IMR-90 (cell line): ENCODE measurements at regions not wholly inside any gene's neighbourhood (a gene's known extent, or its start where the extent isn't known, plus 50 kb on each side); places are given as distances from the start of the nearest gene placed in this dataset.

Experiments used
- ATAC-seq: fragments of 200-7000 bp; cut with Tn5 transposase; 2 replicates; pipeline ENCODE4 v1.9.1; 2020; ENCODE audit warnings: low read depth, mild to moderate bottlenecking, moderate library complexity
- BruUV-seq: library from RNA; stranded (reverse); fragments of 400-500 nt; replicated peaks from 2 replicates; lab custom pipeline; 2021; lab: Mats Ljungman, UMichigan
- CTCF ChIA-PET: fragments of 300-600 bp; formaldehyde crosslinking; extraction: SDS; loops from one replicate; lab custom pipeline; 2021; ENCODE audit warnings: antibody characterized with exemption; lab: Yijun Ruan, JAX
- POLR2A ChIA-PET: fragments of 300-600 bp; sonication (Branson Sonifier 250); formaldehyde crosslinking; loops from one replicate; lab custom pipeline; 2022; ENCODE audit warnings: antibody characterized with exemption; ENCODE audit not compliant: unreplicated experiment; lab: Charles Lee
- DNase-seq: peaks from one replicate; pipeline ENCODE4 v3.0.0; 2013
- H2AFZ ChIP-seq: replicated peaks from 2 replicates; pipeline ENCODE3; 2013; ENCODE audit warnings: low read length, mild to moderate bottlenecking; ENCODE audit not compliant: poor library complexity
- H2AK5ac ChIP-seq: 2 replicates; pipeline ENCODE4 v1.6.1; 2013; ENCODE audit warnings: low read depth, low read length, inconsistent platforms
- H2AK9ac ChIP-seq: replicated peaks from 2 replicates; pipeline ENCODE3; 2013; ENCODE audit warnings: mild to moderate bottlenecking, low read depth, low read length, moderate library complexity; ENCODE audit not compliant: poor library complexity
- H2BK120ac ChIP-seq: 2 replicates; pipeline ENCODE4 v1.6.1; 2013; ENCODE audit warnings: low read depth, low read length, inconsistent platforms
- H2BK15ac ChIP-seq: 3 replicates; pipeline ENCODE4 v1.6.1; 2013; ENCODE audit warnings: low read depth, low read length, inconsistent platforms
- H2BK20ac ChIP-seq: 2 replicates; pipeline ENCODE4 v1.6.1; 2013; ENCODE audit warnings: low read depth, mild to moderate bottlenecking, inconsistent platforms, low read length, moderate library complexity
- H2BK5ac ChIP-seq: 2 replicates; pipeline ENCODE4 v1.6.1; 2013; ENCODE audit warnings: mild to moderate bottlenecking, low read depth, low read length, inconsistent platforms; ENCODE audit not compliant: poor library complexity, severe bottlenecking
- H3K14ac ChIP-seq: replicated peaks from 2 replicates; pipeline ENCODE4 v1.6.1; 2013; ENCODE audit warnings: low read depth, low read length, inconsistent platforms
- H3K18ac ChIP-seq: 2 replicates; pipeline ENCODE4 v1.6.1; 2013; ENCODE audit warnings: low read depth, low read length, control low read depth
- H3K23ac ChIP-seq: 2 replicates; pipeline ENCODE4 v1.6.1; 2013; ENCODE audit warnings: low read depth, low read length, inconsistent platforms
- H3K27ac ChIP-seq: 2 replicates; pipeline ENCODE4 v1.5.1; 2013; ENCODE audit warnings: mild to moderate bottlenecking, control low read depth, low read length; ENCODE audit not compliant: insufficient read depth
- H3K27me3 ChIP-seq: 2 replicates; pipeline ENCODE4 v1.6.1; 2013; ENCODE audit warnings: low read length; ENCODE audit not compliant: control insufficient read depth, insufficient read depth
- H3K36me3 ChIP-seq: 2 replicates; pipeline ENCODE4 v1.6.1; 2013; ENCODE audit warnings: low read length, mixed read lengths; ENCODE audit not compliant: control insufficient read depth, insufficient read depth
- H3K4ac ChIP-seq: 2 replicates; pipeline ENCODE4 v1.6.1; 2013; ENCODE audit warnings: low read depth, low read length, inconsistent platforms
- H3K4me1 ChIP-seq: 2 replicates; pipeline ENCODE4 v1.6.1; 2013; ENCODE audit warnings: low read length, mixed read lengths; ENCODE audit not compliant: control insufficient read depth, insufficient read depth
- H3K4me2 ChIP-seq: 2 replicates; pipeline ENCODE4 v1.6.1; 2013; ENCODE audit warnings: low read depth, mild to moderate bottlenecking, control low read depth, low read length, moderate library complexity
- H3K4me3 ChIP-seq: 2 replicates; pipeline ENCODE4 v1.5.1; 2013; ENCODE audit warnings: low read depth, mild to moderate bottlenecking, control low read depth, low read length, moderate library complexity; ENCODE audit not compliant: insufficient read depth
- H3K56ac ChIP-seq: 2 replicates; pipeline ENCODE4 v1.6.1; 2013; ENCODE audit warnings: low read length, inconsistent platforms; ENCODE audit not compliant: insufficient read depth; ENCODE audit errors: extremely low read depth
- H3K79me1 ChIP-seq, 2 experiments: 2 replicates each; pipeline ENCODE4 v1.6.1; 2013; ENCODE audit warnings: low read length in 2 of 2, inconsistent platforms in 1 of 2, low read depth in 1 of 2
- H3K9ac ChIP-seq: 2 replicates; pipeline ENCODE4 v1.6.1; 2013; ENCODE audit warnings: low read depth, low read length, control low read depth
- H3K9me1 ChIP-seq: 2 replicates; pipeline ENCODE4 v1.6.1; 2013; ENCODE audit warnings: low read length, inconsistent platforms; ENCODE audit not compliant: insufficient read depth
- H3K9me3 ChIP-seq: 2 replicates; pipeline ENCODE4 v1.6.1; 2013; ENCODE audit warnings: low read length; ENCODE audit not compliant: control insufficient read depth, insufficient read depth
- H4K20me1 ChIP-seq: 2 replicates; pipeline ENCODE4 v1.6.1; 2013; ENCODE audit warnings: low read length, inconsistent platforms; ENCODE audit not compliant: insufficient read depth
- H4K5ac ChIP-seq: 2 replicates; pipeline ENCODE4 v1.6.1; 2013; ENCODE audit warnings: mild to moderate bottlenecking, low read depth, low read length, control low read depth
- H4K8ac ChIP-seq, 2 experiments: 2 replicates each; pipeline ENCODE4 v1.6.1; 2013; ENCODE audit warnings: low read depth in 2 of 2, low read length in 2 of 2, control low read depth in 1 of 2, inconsistent platforms in 1 of 2
- H4K91ac ChIP-seq: 2 replicates; pipeline ENCODE4 v1.6.1; 2013; ENCODE audit warnings: low read depth, low read length, inconsistent platforms; ENCODE audit not compliant: insufficient read depth
- BHLHE40 ChIP-seq: fragments of 150-350 bp; IDR thresholded peaks from 2 replicates; pipeline ENCODE4 v1.6.1; 2016; ENCODE audit warnings: mild to moderate bottlenecking, low read depth, low read length
- CHD1 ChIP-seq: IDR thresholded peaks from 2 replicates; pipeline ENCODE4 v1.6.1; 2012; ENCODE audit warnings: low read depth, low read length, improper control_type of control experiment
- FOS ChIP-seq: fragments of 150-350 bp; IDR thresholded peaks from 2 replicates; pipeline ENCODE4 v1.6.1; 2016; ENCODE audit warnings: low read depth, low read length
- MAFK ChIP-seq: IDR thresholded peaks from 2 replicates; pipeline ENCODE4 v1.6.1; 2012; ENCODE audit warnings: low read depth, low read length, improper control_type of control experiment
- NFE2L2 ChIP-seq: fragments of 150-350 bp; IDR thresholded peaks from 2 replicates; pipeline ENCODE4 v1.6.1; 2016; ENCODE audit warnings: low read depth, mild to moderate bottlenecking, low read length
- POLR2A ChIP-seq: IDR thresholded peaks from 2 replicates; pipeline ENCODE4 v1.6.1; 2012; ENCODE audit warnings: mild to moderate bottlenecking, low read depth, low read length
- RAD21 ChIP-seq: IDR thresholded peaks from 2 replicates; pipeline ENCODE4 v1.6.1; 2012; ENCODE audit warnings: low read length, improper control_type of control experiment
- RCOR1 ChIP-seq: IDR thresholded peaks from 2 replicates; pipeline ENCODE4 v1.6.1; 2012; ENCODE audit warnings: mild to moderate bottlenecking, low read length, improper control_type of control experiment; ENCODE audit not compliant: insufficient replicate concordance
- SMC3 ChIP-seq: fragments of 150-350 bp; IDR thresholded peaks from 2 replicates; pipeline ENCODE4 v1.6.1; 2016; ENCODE audit warnings: low read depth, mild to moderate bottlenecking, antibody characterized with exemption, low read length, moderate library complexity
- WGBS, 2 experiments: methylation state at CpG; one replicate each; pipeline versions ENCODE4 v1.1.5 to v1.1.7; 2013; ENCODE audit warnings: missing lambda C conversion rate in 2 of 2; ENCODE audit not compliant: insufficient read length in 1 of 2; ENCODE audit errors: extremely low coverage in 2 of 2; 5-methylcytosine and 5-hydroxymethylcytosine counted together
- dilution Hi-C: fragments of 300-500 bp; cut with HindIII; formaldehyde crosslinking; loops from one replicate; pipeline ENCODE4 v1.14.3; 2018; ENCODE audit warnings: low sequenced_read_pairs; ENCODE audit not compliant: unreplicated experiment
- in situ Hi-C: fragments of 300-500 bp; cut with MboI; formaldehyde crosslinking; loops from 3 replicates; pipeline ENCODE4 v1.14.3; 2019; ENCODE audit warnings: low sequenced_read_pairs, inconsistent platforms, mixed read lengths
- intact Hi-C: fragments of 100-400 bp; cut with micrococcal nuclease; formaldehyde crosslinking; loops from 2 replicates; pipeline ENCODE4 v1.10.0; 2022
- TF ChIP-seq, protein P1 (sequence below): fragments of 150-350 bp; IDR thresholded peaks from 2 replicates; pipeline ENCODE4 v1.6.1; 2017; ENCODE audit warnings: mild to moderate bottlenecking, antibody characterized with exemption, low read length, low read depth
- TF ChIP-seq, protein P2 (sequence below): fragments of 150-350 bp; IDR thresholded peaks from 2 replicates; pipeline ENCODE4 v1.6.1; 2016; ENCODE audit warnings: low read depth, mild to moderate bottlenecking, low read length, moderate library complexity, borderline replicate concordance
- TF ChIP-seq, protein P3 (sequence below): conservative IDR thresholded peaks from 2 replicates; pipeline ENCODE4 v1.5.1; 2012; ENCODE audit warnings: mild to moderate bottlenecking, low read depth, low read length, improper control_type of control experiment

DNA sequence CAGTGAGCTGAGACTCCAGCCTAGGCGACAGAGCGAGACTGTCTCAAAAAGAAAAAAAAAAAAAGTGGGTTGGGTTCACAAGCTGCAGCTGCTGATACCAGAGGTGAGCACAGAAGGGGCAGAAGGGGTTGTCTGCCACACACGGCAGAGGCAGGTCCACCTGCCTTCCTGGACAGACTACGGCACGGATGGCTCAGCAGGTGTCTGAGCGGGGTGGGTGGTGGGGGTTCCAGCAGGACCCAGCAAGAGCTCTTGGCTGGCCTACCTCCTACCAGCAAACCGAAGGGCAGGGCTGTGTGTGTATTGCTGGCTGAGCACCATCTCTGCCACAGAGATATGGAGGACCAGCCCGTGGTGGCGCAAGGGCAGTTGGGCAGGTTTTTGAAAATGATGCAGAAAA is 130.4 kb upstream of the ASB18 start:
- no peak for DNase-seq
- 93% methylated on average over 3 of the region's 9 CpGs; no CpG with 5 or more reads in 1 of the 2 experiments for WGBS, 2 experiments

More for the DNA sequence above, 130.4 kb upstream of the ASB18 start:
- H4K91ac ChIP-seq, result no peak overlapping the region
- no peak overlapping the region for H2BK20ac ChIP-seq
- H2BK5ac ChIP-seq, result no peak overlapping the region
- no peak overlapping the region for H3K4me3 ChIP-seq
- H4K20me1 ChIP-seq, result no peaks in the 10 kb centered on the region
- no peak for TF ChIP-seq POLR2A
- no peak for TF ChIP-seq RCOR1
- no peak for TF ChIP-seq SMC3
- TF ChIP-seq, protein P1, sequence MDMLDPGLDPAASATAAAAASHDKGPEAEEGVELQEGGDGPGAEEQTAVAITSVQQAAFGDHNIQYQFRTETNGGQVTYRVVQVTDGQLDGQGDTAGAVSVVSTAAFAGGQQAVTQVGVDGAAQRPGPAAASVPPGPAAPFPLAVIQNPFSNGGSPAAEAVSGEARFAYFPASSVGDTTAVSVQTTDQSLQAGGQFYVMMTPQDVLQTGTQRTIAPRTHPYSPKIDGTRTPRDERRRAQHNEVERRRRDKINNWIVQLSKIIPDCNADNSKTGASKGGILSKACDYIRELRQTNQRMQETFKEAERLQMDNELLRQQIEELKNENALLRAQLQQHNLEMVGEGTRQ, result no peak
- no peak for TF ChIP-seq CHD1
- TF ChIP-seq BHLHE40, result no peak
- TF ChIP-seq NFE2L2, result no peak
- TF ChIP-seq, protein P2, sequence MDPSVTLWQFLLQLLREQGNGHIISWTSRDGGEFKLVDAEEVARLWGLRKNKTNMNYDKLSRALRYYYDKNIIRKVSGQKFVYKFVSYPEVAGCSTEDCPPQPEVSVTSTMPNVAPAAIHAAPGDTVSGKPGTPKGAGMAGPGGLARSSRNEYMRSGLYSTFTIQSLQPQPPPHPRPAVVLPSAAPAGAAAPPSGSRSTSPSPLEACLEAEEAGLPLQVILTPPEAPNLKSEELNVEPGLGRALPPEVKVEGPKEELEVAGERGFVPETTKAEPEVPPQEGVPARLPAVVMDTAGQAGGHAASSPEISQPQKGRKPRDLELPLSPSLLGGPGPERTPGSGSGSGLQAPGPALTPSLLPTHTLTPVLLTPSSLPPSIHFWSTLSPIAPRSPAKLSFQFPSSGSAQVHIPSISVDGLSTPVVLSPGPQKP, result no peak
- TF ChIP-seq MAFK, result no peak
- no peak for TF ChIP-seq FOS
- TF ChIP-seq, protein P3, sequence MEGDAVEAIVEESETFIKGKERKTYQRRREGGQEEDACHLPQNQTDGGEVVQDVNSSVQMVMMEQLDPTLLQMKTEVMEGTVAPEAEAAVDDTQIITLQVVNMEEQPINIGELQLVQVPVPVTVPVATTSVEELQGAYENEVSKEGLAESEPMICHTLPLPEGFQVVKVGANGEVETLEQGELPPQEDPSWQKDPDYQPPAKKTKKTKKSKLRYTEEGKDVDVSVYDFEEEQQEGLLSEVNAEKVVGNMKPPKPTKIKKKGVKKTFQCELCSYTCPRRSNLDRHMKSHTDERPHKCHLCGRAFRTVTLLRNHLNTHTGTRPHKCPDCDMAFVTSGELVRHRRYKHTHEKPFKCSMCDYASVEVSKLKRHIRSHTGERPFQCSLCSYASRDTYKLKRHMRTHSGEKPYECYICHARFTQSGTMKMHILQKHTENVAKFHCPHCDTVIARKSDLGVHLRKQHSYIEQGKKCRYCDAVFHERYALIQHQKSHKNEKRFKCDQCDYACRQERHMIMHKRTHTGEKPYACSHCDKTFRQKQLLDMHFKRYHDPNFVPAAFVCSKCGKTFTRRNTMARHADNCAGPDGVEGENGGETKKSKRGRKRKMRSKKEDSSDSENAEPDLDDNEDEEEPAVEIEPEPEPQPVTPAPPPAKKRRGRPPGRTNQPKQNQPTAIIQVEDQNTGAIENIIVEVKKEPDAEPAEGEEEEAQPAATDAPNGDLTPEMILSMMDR, result no peak
- TF ChIP-seq RAD21, result no peak
- dilution Hi-C loops (no loop called here), in situ Hi-C loops (no loop called here), intact Hi-C loops (no loop called here)
- no peaks in the 10 kb centered on the region for H3K27me3 ChIP-seq
- H3K23ac ChIP-seq, result no peak overlapping the region
- no peak for ATAC-seq
- no peaks in the 10 kb centered on the region for H3K9me1 ChIP-seq
- no peak overlapping the region for H4K5ac ChIP-seq
- no peak overlapping the region for H3K9ac ChIP-seq
- H3K79me1 ChIP-seq, result no peaks in the 10 kb centered on the region
- H4K8ac ChIP-seq, result no peak overlapping the region
- ChIA-PET POLR2A (no interaction called here), CTCF (interaction anchor here (0.6 kb wide), 1 partner anchor 589 kb away, joined by 3 read pairs; no protein-coding TSS in a partner anchor)
- H3K4ac ChIP-seq, result no peak overlapping the region
- no peak overlapping the region for H3K56ac ChIP-seq
- no peak overlapping the region for H3K14ac ChIP-seq
- H2BK120ac ChIP-seq, result no peak overlapping the region
- no peak overlapping the region for H2AK5ac ChIP-seq
- H2BK15ac ChIP-seq, result no peak overlapping the region
- no peaks in the 10 kb centered on the region for H3K36me3 ChIP-seq
- no peaks in the 10 kb centered on the region for H3K4me1 ChIP-seq
- H3K18ac ChIP-seq, result no peak overlapping the region
- H3K4me2 ChIP-seq, result no peak overlapping the region
- H2AK9ac ChIP-seq, result no peak overlapping the region
- H3K9me3 ChIP-seq, result peaks cover 5% of the 10 kb centered on the region; the same call in 1 of the 2 replicates
- BruUV-seq, result no TSS peak
- H2AFZ ChIP-seq, result no peak overlapping the region
- H3K27ac ChIP-seq, result no peak overlapping the region
